MM.1S (cell line): ENCODE measurements at regions not wholly inside any gene's neighbourhood (a gene's known extent, or its start where the extent isn't known, plus 50 kb on each side); places are given as distances from the start of the nearest gene placed in this dataset.

Source experiments
- DNase-seq: peaks from one replicate; pipeline ENCODE4 v3.0.0-alpha.2; 2015
- H2AFZ ChIP-seq: fragments of 300-600 bp; sonication (generic); 2 replicates; pipeline ENCODE4 v1.6.0; 2016; ENCODE audit warnings: antibody characterized with exemption, low read length
- H3F3A ChIP-seq: fragments of 300-600 bp; sonication (generic); 2 replicates; pipeline ENCODE4 v1.6.1; 2016; ENCODE audit warnings: mild to moderate bottlenecking, antibody characterized with exemption, low read length, moderate library complexity, mixed read lengths; ENCODE audit not compliant: insufficient read depth
- H3K27ac ChIP-seq: fragments of 300-600 bp; sonication (generic); 2 replicates; pipeline ENCODE4 v1.5.1; 2016; ENCODE audit warnings: mild to moderate bottlenecking, low read length
- H3K27me3 ChIP-seq: fragments of 300-600 bp; sonication (generic); replicated peaks from 2 replicates; pipeline ENCODE4 v1.6.0; 2016; ENCODE audit warnings: low read length; ENCODE audit not compliant: insufficient read depth
- H3K36me3 ChIP-seq: fragments of 300-600 bp; sonication (generic); replicated peaks from 2 replicates; pipeline ENCODE4 v1.6.1; 2016; ENCODE audit warnings: mild to moderate bottlenecking, low read length, mixed read lengths; ENCODE audit not compliant: insufficient read depth
- H3K4me1 ChIP-seq: fragments of 300-600 bp; sonication (generic); 2 replicates; pipeline ENCODE4 v1.6.1; 2016; ENCODE audit warnings: low read length, mixed read lengths
- H3K4me2 ChIP-seq: fragments of 300-600 bp; sonication (generic); 2 replicates; pipeline ENCODE4 v1.6.0; 2016; ENCODE audit warnings: low read depth, low read length
- H3K4me3 ChIP-seq: fragments of 300-600 bp; sonication (generic); 2 replicates; pipeline ENCODE4 v1.5.1; 2016; ENCODE audit warnings: low read length, mixed read lengths
- H3K79me2 ChIP-seq: fragments of 300-600 bp; sonication (generic); 2 replicates; pipeline ENCODE4 v1.6.1; 2016; ENCODE audit warnings: mixed run types, low read length, mixed read lengths
- H3K9ac ChIP-seq: fragments of 300-600 bp; sonication (generic); 2 replicates; pipeline ENCODE4 v1.6.1; 2016; ENCODE audit warnings: low read length, mixed read lengths
- H3K9me2 ChIP-seq: fragments of 300-600 bp; sonication (generic); replicated peaks from 2 replicates; pipeline ENCODE4 v1.6.1; 2016; ENCODE audit warnings: mild to moderate bottlenecking, low read length, mixed read lengths; ENCODE audit not compliant: insufficient read depth
- H3K9me3 ChIP-seq: fragments of 300-600 bp; sonication (generic); replicated peaks from 2 replicates; pipeline ENCODE4 v1.6.1; 2016; ENCODE audit warnings: mild to moderate bottlenecking, low read length, mixed read lengths; ENCODE audit not compliant: insufficient read depth
- H4K20me1 ChIP-seq: fragments of 300-600 bp; sonication (generic); 2 replicates; pipeline ENCODE4 v1.6.1; 2016; ENCODE audit warnings: mild to moderate bottlenecking, low read length, moderate library complexity, mixed read lengths; ENCODE audit not compliant: insufficient read depth
- EZH2 ChIP-seq: fragments of 300-600 bp; sonication (generic); optimal IDR thresholded peaks from 2 replicates; pipeline ENCODE3; 2017; ENCODE audit warnings: low read depth, mild to moderate bottlenecking, antibody characterized with exemption, low read length, mixed read lengths
- EZH2phosphoT487 ChIP-seq: fragments of 300-600 bp; sonication (generic); IDR thresholded peaks from 2 replicates; pipeline ENCODE4 v1.6.1; 2018; ENCODE audit warnings: antibody characterized with exemption, low read length
- TF ChIP-seq, protein P1 (sequence below): fragments of 300-600 bp; sonication (generic); IDR thresholded peaks from 2 replicates; pipeline ENCODE4 v1.5.1; 2016; ENCODE audit warnings: antibody characterized with exemption, low read length, mixed read lengths

DNA sequence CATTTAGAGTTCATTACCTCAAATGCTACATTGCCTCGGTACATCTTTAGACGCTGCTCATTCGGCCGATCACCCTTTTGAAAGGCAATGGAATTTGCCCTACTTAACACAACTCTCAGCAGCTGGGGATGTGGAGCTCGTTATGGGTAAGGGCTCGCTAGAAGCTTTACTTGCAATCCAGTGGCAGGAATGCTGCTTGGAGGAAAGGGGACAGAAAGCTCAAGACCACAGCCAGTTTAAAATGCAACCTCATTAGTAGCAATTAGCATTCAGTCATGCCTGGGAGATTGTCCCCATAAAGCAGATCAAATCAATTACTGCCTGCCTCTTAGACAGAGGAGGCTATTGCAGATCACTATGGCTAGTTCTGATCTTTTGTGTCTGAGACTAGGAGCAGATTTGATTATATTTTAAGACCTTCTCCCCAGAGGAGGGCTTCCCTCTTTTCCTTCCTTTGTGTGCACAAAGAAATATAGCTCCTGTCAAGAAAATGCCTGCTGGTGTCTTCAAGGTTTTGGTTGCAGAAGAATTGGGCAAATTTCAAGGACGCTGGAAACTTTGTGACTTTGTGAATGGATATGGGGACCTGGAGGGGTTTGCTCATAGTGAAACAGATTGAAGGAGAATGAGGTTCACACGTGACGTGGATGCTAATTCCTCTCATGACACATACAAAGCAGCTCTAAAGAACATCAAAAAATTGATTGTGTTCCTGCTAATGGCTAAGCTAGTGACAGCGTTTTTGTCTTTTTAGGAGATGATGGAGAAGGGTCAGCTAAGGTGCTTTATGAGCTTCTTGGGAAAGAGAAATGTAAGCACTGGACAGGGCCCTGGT, 237.5 kb upstream of the GLRA2 start:
- Histone ChIP-seq H3K9ac (no peak overlapping the region), H3K27me3 (no peaks in the 10 kb centered on the region), H3K27ac (no peak overlapping the region), H3F3A (no peaks in the 10 kb centered on the region), H3K4me2 (no peak overlapping the region), H3K4me1 (no peaks in the 10 kb centered on the region), H3K4me3 (no peak overlapping the region), H3K36me3 (no peaks in the 10 kb centered on the region), H3K9me3 (no peaks in the 10 kb centered on the region), H3K79me2 (no peaks in the 10 kb centered on the region), H4K20me1 (no peaks in the 10 kb centered on the region), H2AFZ (no peak overlapping the region), H3K9me2 (no peaks in the 10 kb centered on the region)
- TF ChIP-seq, protein P1, sequence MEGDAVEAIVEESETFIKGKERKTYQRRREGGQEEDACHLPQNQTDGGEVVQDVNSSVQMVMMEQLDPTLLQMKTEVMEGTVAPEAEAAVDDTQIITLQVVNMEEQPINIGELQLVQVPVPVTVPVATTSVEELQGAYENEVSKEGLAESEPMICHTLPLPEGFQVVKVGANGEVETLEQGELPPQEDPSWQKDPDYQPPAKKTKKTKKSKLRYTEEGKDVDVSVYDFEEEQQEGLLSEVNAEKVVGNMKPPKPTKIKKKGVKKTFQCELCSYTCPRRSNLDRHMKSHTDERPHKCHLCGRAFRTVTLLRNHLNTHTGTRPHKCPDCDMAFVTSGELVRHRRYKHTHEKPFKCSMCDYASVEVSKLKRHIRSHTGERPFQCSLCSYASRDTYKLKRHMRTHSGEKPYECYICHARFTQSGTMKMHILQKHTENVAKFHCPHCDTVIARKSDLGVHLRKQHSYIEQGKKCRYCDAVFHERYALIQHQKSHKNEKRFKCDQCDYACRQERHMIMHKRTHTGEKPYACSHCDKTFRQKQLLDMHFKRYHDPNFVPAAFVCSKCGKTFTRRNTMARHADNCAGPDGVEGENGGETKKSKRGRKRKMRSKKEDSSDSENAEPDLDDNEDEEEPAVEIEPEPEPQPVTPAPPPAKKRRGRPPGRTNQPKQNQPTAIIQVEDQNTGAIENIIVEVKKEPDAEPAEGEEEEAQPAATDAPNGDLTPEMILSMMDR = no peak
- no peak for TF ChIP-seq EZH2phosphoT487
- no peak for TF ChIP-seq EZH2
- DNase-seq = no peak

DNA sequence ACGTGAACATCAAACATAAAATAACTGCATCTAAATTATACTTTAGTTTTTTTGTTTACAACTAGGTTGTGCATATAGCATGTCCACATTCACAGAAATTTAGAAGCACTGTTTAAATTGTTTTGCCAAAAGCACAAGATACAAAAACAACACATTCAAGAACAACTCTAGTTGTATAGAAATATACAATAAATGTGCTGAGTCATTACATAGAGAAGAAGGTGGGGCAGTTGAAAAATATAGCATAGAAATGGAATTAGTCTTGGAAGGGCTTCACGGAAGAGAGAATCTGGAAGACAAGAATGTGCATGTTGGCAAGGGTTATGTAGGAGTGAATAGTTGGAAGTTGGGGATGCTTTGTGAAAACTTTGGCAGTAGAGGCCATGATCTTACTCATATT, 239.0 kb upstream of the GLRA2 start:
- no peaks in the 10 kb centered on the region for H3K4me1 ChIP-seq
- H3F3A ChIP-seq = no peaks in the 10 kb centered on the region
- no peaks in the 10 kb centered on the region for H3K79me2 ChIP-seq
- no peaks in the 10 kb centered on the region for H3K27me3 ChIP-seq
- H2AFZ ChIP-seq = no peak overlapping the region
- no peaks in the 10 kb centered on the region for H3K9me3 ChIP-seq
- no peaks in the 10 kb centered on the region for H3K9me2 ChIP-seq
- H4K20me1 ChIP-seq = no peaks in the 10 kb centered on the region
- no peak overlapping the region for H3K9ac ChIP-seq
- no peak overlapping the region for H3K4me3 ChIP-seq
- H3K36me3 ChIP-seq = no peaks in the 10 kb centered on the region
- no peak overlapping the region for H3K4me2 ChIP-seq
- H3K27ac ChIP-seq = no peak overlapping the region
- TF ChIP-seq EZH2 = no peak
- TF ChIP-seq, protein P1 = no peak
- no peak for TF ChIP-seq EZH2phosphoT487
- DNase-seq = no peak

DNA sequence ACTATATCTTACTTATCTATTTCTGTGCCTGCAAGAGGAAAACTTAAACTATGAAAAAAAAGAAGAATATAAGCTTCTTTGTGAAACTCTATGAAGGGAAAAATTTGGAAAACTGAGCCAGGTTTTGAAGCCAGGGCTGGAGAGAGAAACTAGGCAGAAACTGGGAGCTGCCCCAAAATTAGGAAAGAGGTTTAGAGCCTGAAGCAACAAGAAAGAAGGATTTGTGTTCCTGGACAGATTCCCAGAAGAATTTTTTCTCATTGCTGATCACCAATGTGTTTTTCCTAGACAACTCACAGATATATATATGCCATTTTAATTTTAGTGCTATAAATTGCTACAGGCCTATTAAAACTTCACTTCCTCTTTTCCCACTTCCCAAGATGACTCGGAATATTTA, 245.0 kb upstream of the GEMIN8 start:
- Histone ChIP-seq H3K27ac (no peak overlapping the region), H3K9me3 (no peaks in the 10 kb centered on the region), H2AFZ (no peak overlapping the region), H3K36me3 (no peaks in the 10 kb centered on the region), H3K9me2 (no peaks in the 10 kb centered on the region), H3K4me3 (no peak overlapping the region), H3K9ac (no peak overlapping the region), H3K79me2 (no peaks in the 10 kb centered on the region), H4K20me1 (no peaks in the 10 kb centered on the region), H3K4me2 (no peak overlapping the region), H3K27me3 (no peaks in the 10 kb centered on the region), H3F3A (no peaks in the 10 kb centered on the region), H3K4me1 (no peaks in the 10 kb centered on the region)
- TF ChIP-seq EZH2 = no peak
- TF ChIP-seq, protein P1 = no peak
- no peak for TF ChIP-seq EZH2phosphoT487
- no peak for DNase-seq
